Esophagus squamous epithelium (tissue), 4 donors: ENCODE measurements at regions not wholly inside any gene's neighbourhood (a gene's known extent, or its start where the extent isn't known, plus 50 kb on each side); places are given as distances from the start of the nearest gene placed in this dataset.

Source experiments
- CTCF ChIP-seq, 6 experiments: fragments of 450-650 bp in 4 of 6; fragments of 200-600 bp in 2 of 6; sonication (generic) in 2 of 6; IDR thresholded peaks; one replicate each; pipeline ENCODE4 v1.5.1; 2016 to 2019; ENCODE audit warnings: antibody characterized with exemption in 6 of 6, mild to moderate bottlenecking in 4 of 6, moderate library complexity in 4 of 6
- POLR2A ChIP-seq, 4 donors: fragments of 450-650 bp; IDR thresholded peaks; one replicate each; pipeline ENCODE4 v1.6.1; 2017; ENCODE audit warnings: antibody characterized with exemption in 4 of 4, mild to moderate bottlenecking in 4 of 4, moderate library complexity in 3 of 4

GRCh38 chrX:15976396-15976795 is 121.8 kb upstream of the AP1S2 start:
- TF ChIP-seq POLR2A (IDR thresholded peaks at IDR 0.05) (no peak), CTCF (IDR thresholded peaks at IDR 0.05) (no peak)
